Keratinocyte (primary cell): ENCODE measurements at regions not wholly inside any gene's neighbourhood (a gene's known extent, or its start where the extent isn't known, plus 50 kb on each side); places are given as distances from the start of the nearest gene placed in this dataset.

Source experiments
- DNase-seq: peaks from one replicate; pipeline ENCODE4 v3.0.0-alpha.2; 2011; ENCODE audit warnings: low read depth, missing footprints, low spot score
- FAIRE-seq: peaks from 2 replicates; lab custom pipeline; 2011; peaks lifted over from hg19 to GRCh38; lab: Jason Lieb, UNC
- H2AFZ ChIP-seq: 2 replicates; pipeline ENCODE4 v1.6.0; 2012; ENCODE audit warnings: low read length, control low read depth, inconsistent platforms; ENCODE audit not compliant: control insufficient read depth
- H3K27ac ChIP-seq: 2 replicates; pipeline ENCODE4 v1.5.1; 2011; ENCODE audit warnings: low read length; ENCODE audit not compliant: control insufficient read depth, insufficient read depth
- H3K27me3 ChIP-seq: 3 replicates; pipeline ENCODE4 v1.6.0; 2011; ENCODE audit warnings: low read length; ENCODE audit not compliant: control insufficient read depth, insufficient read depth; ENCODE audit errors: extremely low read depth
- H3K36me3 ChIP-seq, 2 experiments: 2 replicates in 1 of 2; 3 replicates in 1 of 2; pipeline ENCODE4 v1.5.1; 2011; ENCODE audit warnings: low read length in 2 of 2, mild to moderate bottlenecking in 1 of 2; ENCODE audit not compliant: control insufficient read depth in 2 of 2, insufficient read depth in 2 of 2; ENCODE audit errors: extremely low read depth in 1 of 2
- H3K4me1 ChIP-seq: 3 replicates; pipeline ENCODE4 v1.5.1; 2011; ENCODE audit warnings: low read length; ENCODE audit not compliant: control insufficient read depth, insufficient read depth; ENCODE audit errors: extremely low read depth
- H3K4me2 ChIP-seq: 3 replicates; pipeline ENCODE4 v1.6.0; 2011; ENCODE audit warnings: low read depth, low read length; ENCODE audit not compliant: control insufficient read depth, insufficient read depth; ENCODE audit errors: extremely low read depth
- H3K4me3 ChIP-seq, 3 experiments: fragments of 200-600 bp in 1 of 3; sonication (generic) in 1 of 3; 2 replicates in 2 of 3; 3 replicates in 1 of 3; pipeline ENCODE4 v1.5.1; 2011 to 2016; ENCODE audit warnings: low read length in 3 of 3, mild to moderate bottlenecking in 3 of 3, control low read depth in 2 of 3, inconsistent platforms in 1 of 3, low read depth in 1 of 3, mixed read lengths in 1 of 3, mixed run types in 1 of 3, moderate library complexity in 1 of 3; ENCODE audit not compliant: control insufficient read depth in 2 of 3, insufficient read depth in 2 of 3; ENCODE audit errors: extremely low read depth in 1 of 3
- H3K79me2 ChIP-seq: 2 replicates; pipeline ENCODE4 v1.6.0; 2012; ENCODE audit warnings: low read length; ENCODE audit not compliant: control insufficient read depth, insufficient read depth
- H3K9ac ChIP-seq: 3 replicates; pipeline ENCODE4 v1.6.0; 2011; ENCODE audit warnings: low read length; ENCODE audit not compliant: control insufficient read depth, insufficient read depth; ENCODE audit errors: extremely low read depth
- H3K9me1 ChIP-seq: 3 replicates; pipeline ENCODE4 v1.6.0; 2011; ENCODE audit warnings: low read length; ENCODE audit not compliant: control insufficient read depth, insufficient read depth; ENCODE audit errors: extremely low read depth
- H3K9me3 ChIP-seq: 2 replicates; pipeline ENCODE4 v1.5.1; 2012; ENCODE audit warnings: low read depth, low read length; ENCODE audit not compliant: control insufficient read depth
- H4K20me1 ChIP-seq: 3 replicates; pipeline ENCODE4 v1.6.0; 2011; ENCODE audit warnings: low read length; ENCODE audit not compliant: control insufficient read depth, insufficient read depth; ENCODE audit errors: extremely low read depth
- EZH2 ChIP-seq: IDR thresholded peaks from one replicate; pipeline ENCODE4 v1.6.1; 2012; ENCODE audit warnings: inconsistent platforms, mild to moderate bottlenecking, low read length, moderate library complexity
- dilution Hi-C: fragments of 300-500 bp; cut with MboI; formaldehyde crosslinking; loops from one replicate; pipeline ENCODE4 v1.7.0; 2020; ENCODE audit warnings: low sequenced_read_pairs; ENCODE audit not compliant: extremely low pct_ligation_motif_present
- TF ChIP-seq, protein P1 (sequence below), 3 experiments: IDR thresholded peaks in 1 of 3; conservative IDR thresholded peaks in 1 of 3; optimal IDR thresholded peaks in 1 of 3; 2 replicates in 2 of 3; 3 replicates in 1 of 3; pipeline versions ENCODE3 to v1.5.1; 2011; ENCODE audit warnings: low read length in 3 of 3, mild to moderate bottlenecking in 3 of 3, moderate library complexity in 2 of 3, control low read depth in 1 of 3, inconsistent platforms in 1 of 3; ENCODE audit not compliant: insufficient read depth in 2 of 3; ENCODE audit errors: extremely low read depth in 1 of 3

DNA sequence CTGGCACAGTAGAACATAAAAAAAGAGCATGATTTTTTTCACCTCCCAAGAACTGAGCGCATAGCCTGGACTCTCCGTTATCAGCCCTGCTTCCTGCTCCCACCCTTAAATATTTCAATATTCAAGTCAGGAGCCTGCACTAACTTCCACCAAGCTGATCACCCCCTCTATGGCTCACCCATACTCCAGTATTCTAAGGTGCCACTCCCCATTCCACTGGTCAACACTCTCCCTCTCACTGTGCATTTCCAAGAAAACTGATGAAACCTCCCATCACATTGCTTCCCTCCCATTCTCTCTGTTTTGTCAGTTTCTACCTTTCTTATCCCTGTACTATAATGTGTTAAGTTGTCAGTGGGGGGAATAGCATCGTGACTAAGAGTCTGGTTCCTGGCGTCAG, 95.0 kb upstream of the C7orf33 start:
- H3K9me1 ChIP-seq, result no peaks in the 10 kb centered on the region
- TF ChIP-seq EZH2, result no peak
- TF ChIP-seq, protein P1, sequence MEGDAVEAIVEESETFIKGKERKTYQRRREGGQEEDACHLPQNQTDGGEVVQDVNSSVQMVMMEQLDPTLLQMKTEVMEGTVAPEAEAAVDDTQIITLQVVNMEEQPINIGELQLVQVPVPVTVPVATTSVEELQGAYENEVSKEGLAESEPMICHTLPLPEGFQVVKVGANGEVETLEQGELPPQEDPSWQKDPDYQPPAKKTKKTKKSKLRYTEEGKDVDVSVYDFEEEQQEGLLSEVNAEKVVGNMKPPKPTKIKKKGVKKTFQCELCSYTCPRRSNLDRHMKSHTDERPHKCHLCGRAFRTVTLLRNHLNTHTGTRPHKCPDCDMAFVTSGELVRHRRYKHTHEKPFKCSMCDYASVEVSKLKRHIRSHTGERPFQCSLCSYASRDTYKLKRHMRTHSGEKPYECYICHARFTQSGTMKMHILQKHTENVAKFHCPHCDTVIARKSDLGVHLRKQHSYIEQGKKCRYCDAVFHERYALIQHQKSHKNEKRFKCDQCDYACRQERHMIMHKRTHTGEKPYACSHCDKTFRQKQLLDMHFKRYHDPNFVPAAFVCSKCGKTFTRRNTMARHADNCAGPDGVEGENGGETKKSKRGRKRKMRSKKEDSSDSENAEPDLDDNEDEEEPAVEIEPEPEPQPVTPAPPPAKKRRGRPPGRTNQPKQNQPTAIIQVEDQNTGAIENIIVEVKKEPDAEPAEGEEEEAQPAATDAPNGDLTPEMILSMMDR (optimal IDR thresholded peaks at IDR 0.05 in 1 of 3, IDR thresholded peaks at IDR 0.05 in 1 of 3, conservative IDR thresholded peaks at IDR 0.05 in 1 of 3; ENCODE audit: extremely low read depth in 1 of 3, insufficient read depth in 2 of 3, low read length in 3 of 3), result no peak
- no peak overlapping the region for H3K9ac ChIP-seq
- no peak overlapping the region for H2AFZ ChIP-seq
- DNase-seq (no peak), FAIRE-seq (no peak)
- no peak overlapping the region for H3K27ac ChIP-seq
- no peaks in the 10 kb centered on the region for H3K4me1 ChIP-seq
- H3K9me3 ChIP-seq, result peaks cover 5% of the 10 kb centered on the region
- no peaks in the 10 kb centered on the region for H3K79me2 ChIP-seq
- no peaks in the 10 kb centered on the region for H4K20me1 ChIP-seq
- dilution Hi-C loops, result no loop called here
- H3K36me3 ChIP-seq, result no peaks in the 10 kb centered on the region
- H3K27me3 ChIP-seq, result peaks cover 8% of the 10 kb centered on the region
- H3K4me2 ChIP-seq, result no peak overlapping the region
- H3K4me3 ChIP-seq, result no peak overlapping the region

DNA sequence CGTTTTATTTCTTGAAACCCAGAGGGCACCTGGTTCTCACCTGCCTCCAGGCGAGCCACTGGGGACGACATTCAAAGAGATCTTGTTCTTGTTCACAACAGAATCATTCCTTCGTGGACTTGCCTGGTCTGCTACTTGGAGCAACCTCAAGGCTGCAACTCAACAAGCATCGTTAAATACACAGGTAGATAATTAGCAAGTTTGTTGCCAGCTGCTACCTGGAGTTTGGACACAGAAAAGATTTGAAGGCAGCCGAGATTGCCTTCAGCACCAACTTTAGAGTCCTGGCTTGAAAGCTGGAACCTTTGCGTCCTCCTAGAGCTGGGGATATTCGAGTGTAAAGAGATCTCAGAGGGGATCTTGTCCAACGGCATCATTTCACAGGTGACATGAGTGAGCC, 89.6 kb upstream of the C7orf33 start:
- no peaks in the 10 kb centered on the region for H3K4me1 ChIP-seq
- no peaks in the 10 kb centered on the region for H3K79me2 ChIP-seq
- TF ChIP-seq, protein P1 (optimal IDR thresholded peaks at IDR 0.05 in 1 of 3, IDR thresholded peaks at IDR 0.05 in 1 of 3, conservative IDR thresholded peaks at IDR 0.05 in 1 of 3; ENCODE audit: extremely low read depth in 1 of 3, insufficient read depth in 2 of 3, low read length in 3 of 3), result no peak
- TF ChIP-seq EZH2, result peak; percentile 55
- H3K27me3 ChIP-seq, result peaks cover 24% of the 10 kb centered on the region
- no peak overlapping the region for H3K27ac ChIP-seq
- dilution Hi-C loops, result no loop called here
- H3K4me2 ChIP-seq, result peak overlapping the region; percentile 73
- no peaks in the 10 kb centered on the region for H4K20me1 ChIP-seq
- no peak overlapping the region for H3K9ac ChIP-seq
- FAIRE-seq (no peak), DNase-seq (no peak)
- no peaks in the 10 kb centered on the region for H3K9me3 ChIP-seq
- H3K9me1 ChIP-seq, result no peaks in the 10 kb centered on the region
- H3K4me3 ChIP-seq, result no peak overlapping the region
- peak overlapping the region; percentile 47 for H2AFZ ChIP-seq
- H3K36me3 ChIP-seq, result no peaks in the 10 kb centered on the region
